ENCODE measurements at regions not wholly inside any gene's neighbourhood (a gene's known extent, or its start where the extent isn't known, plus 50 kb on each side); places are given as distances from the start of the nearest gene placed in this dataset.

GRCh38 chr10:121303287-121303890 lies 294.9 kb downstream of the FGFR2 start:
- Histone ChIP-seq H3K4me3 (no peak overlapping the region), H3K36me3 (no peaks in the 10 kb centered on the region), H3K27me3 (no peaks in the 10 kb centered on the region), H3K9me3 (no peaks in the 10 kb centered on the region), H3K27ac (no peak overlapping the region), H3K4me1 (peaks cover 0 to 7% (median 0%) of the 10 kb centered on the region in 3 donors)
- no peak for ATAC-seq
- TF ChIP-seq POLR2A (IDR thresholded peaks at IDR 0.05) (no peak), CTCF (IDR thresholded peaks at IDR 0.05) (no peak), EP300 (IDR thresholded peaks at IDR 0.05) (no peak), POLR2AphosphoS5 (IDR thresholded peaks at IDR 0.05) (no peak)
- 70 to 78% methylated on average over 2 to 8 of the region's 10 CpGs for WGBS, 2 donors (ENCODE audit: low coverage in 1 of 2)

DNA sequence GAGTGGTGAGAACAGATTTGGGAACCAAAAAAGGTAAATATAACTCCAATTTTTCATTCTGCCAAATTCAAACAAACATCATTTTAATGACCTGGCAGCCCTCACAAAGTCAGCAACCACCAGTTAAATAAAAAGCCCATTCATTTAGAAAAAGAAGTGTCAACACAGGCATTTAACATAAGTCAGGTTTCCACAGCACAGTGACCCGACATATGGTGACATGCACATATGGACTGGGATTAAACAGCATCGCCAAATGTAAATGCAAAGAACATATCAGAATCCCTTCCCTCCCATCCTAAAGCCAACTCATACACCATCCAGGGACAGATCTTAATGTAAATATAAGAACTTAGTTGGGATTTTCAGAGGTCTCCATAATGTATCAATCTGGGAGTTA lies 293.2 kb downstream of the FGFR2 start:
- 52 to 73% methylated on average over 2 of the region's 2 CpGs for WGBS, 2 donors (ENCODE audit: low coverage in 1 of 2)
- peaks cover 0 to 7% (median 0%) of the 10 kb centered on the region in 3 donors for H3K4me1 ChIP-seq
- no peaks in the 10 kb centered on the region for H3K9me3 ChIP-seq
- no peak overlapping the region for H3K27ac ChIP-seq
- ATAC-seq: no peak
- no peak overlapping the region for H3K4me3 ChIP-seq
- H3K27me3 ChIP-seq: no peaks in the 10 kb centered on the region
- TF ChIP-seq POLR2AphosphoS5 (IDR thresholded peaks at IDR 0.05): no peak
- no peaks in the 10 kb centered on the region for H3K36me3 ChIP-seq

GRCh38 chr10:121306159-121306673 lies 292.0 kb downstream of the FGFR2 start:
- no peak overlapping the region for H3K27ac ChIP-seq
- H3K27me3 ChIP-seq: no peaks in the 10 kb centered on the region
- peaks cover 0 to 3% (median 0%) of the 10 kb centered on the region in 3 donors for H3K4me1 ChIP-seq
- ATAC-seq: no peak
- no peaks in the 10 kb centered on the region for H3K9me3 ChIP-seq
- WGBS, 2 donors (ENCODE audit: low coverage in 1 of 2): 48 to 54% methylated on average over 3 of the region's 3 CpGs
- H3K36me3 ChIP-seq: no peaks in the 10 kb centered on the region
- no peak overlapping the region for H3K4me3 ChIP-seq
- TF ChIP-seq POLR2AphosphoS5 (IDR thresholded peaks at IDR 0.05) (no peak), CTCF (IDR thresholded peaks at IDR 0.05) (no peak), POLR2A (IDR thresholded peaks at IDR 0.05) (no peak), EP300 (IDR thresholded peaks at IDR 0.05) (no peak)

GRCh38 chr10:121307411-121307980 lies 290.7 kb downstream of the FGFR2 start:
- Histone ChIP-seq H3K4me1 (no peaks in the 10 kb centered on the region), H3K9me3 (no peaks in the 10 kb centered on the region), H3K27ac (no peak overlapping the region), H3K36me3 (no peaks in the 10 kb centered on the region), H3K4me3 (no peak overlapping the region), H3K27me3 (no peaks in the 10 kb centered on the region)
- 66 to 75% methylated on average over 2 to 3 of the region's 3 CpGs for WGBS, 2 donors (ENCODE audit: low coverage in 1 of 2)
- TF ChIP-seq POLR2A (IDR thresholded peaks at IDR 0.05): no peak
- no peak for ATAC-seq

GRCh38 chr10:121308020-121308419 lies 290.2 kb downstream of the FGFR2 start:
- no peak for TF ChIP-seq CTCF (IDR thresholded peaks at IDR 0.05)
- TF ChIP-seq EP300 (IDR thresholded peaks at IDR 0.05): no peak

GRCh38 chr10:121309164-121309563 lies 289.1 kb downstream of the FGFR2 start:
- Histone ChIP-seq H3K9me3 (no peaks in the 10 kb centered on the region), H3K4me3 (no peak overlapping the region), H3K36me3 (no peaks in the 10 kb centered on the region), H3K4me1 (no peaks in the 10 kb centered on the region), H3K27me3 (no peaks in the 10 kb centered on the region), H3K27ac (no peak overlapping the region)
- TF ChIP-seq EP300 (IDR thresholded peaks at IDR 0.05) (no peak), POLR2A (IDR thresholded peaks at IDR 0.05) (no peak), CTCF (IDR thresholded peaks at IDR 0.05) (no peak), POLR2AphosphoS5 (IDR thresholded peaks at IDR 0.05) (no peak)
- WGBS, 2 donors (ENCODE audit: low coverage in 1 of 2): 33 to 100% methylated on average over 1 of the region's 3 CpGs
- ATAC-seq: no peak

More at GRCh38 chr10:121308020-121308419, 290.2 kb downstream of the FGFR2 start:
- WGBS, 2 donors (ENCODE audit: low coverage in 1 of 2): 60 to 100% methylated on average over 1 of the region's 1 CpG
- no peak for ATAC-seq
- Histone ChIP-seq H3K4me1 (no peaks in the 10 kb centered on the region), H3K27ac (no peak overlapping the region), H3K27me3 (no peaks in the 10 kb centered on the region), H3K36me3 (no peaks in the 10 kb centered on the region), H3K4me3 (no peak overlapping the region), H3K9me3 (no peaks in the 10 kb centered on the region)

All from gastroesophageal sphincter (tissue), 4 donors.